SK-N-MC (cell line): ENCODE measurements at regions not wholly inside any gene's neighbourhood (a gene's known extent, or its start where the extent isn't known, plus 50 kb on each side); places are given as distances from the start of the nearest gene placed in this dataset.
"Not testable (repeated sequence)": the region's sequence is repeated elsewhere in the genome, so short reads cannot be mapped to it uniquely, and the experiment has no call there.

Experiments used
- DNase-seq: peaks from one replicate; pipeline ENCODE4 v3.0.0-alpha.2; 2011; ENCODE audit warnings: low read depth, low spot score
- H3K27ac ChIP-seq: fragments of 200-600 bp; sonication (generic); 2 replicates; pipeline ENCODE4 v1.5.1; 2016; ENCODE audit warnings: mixed run types
- H3K36me3 ChIP-seq: fragments of 200-600 bp; sonication (generic); 2 replicates; pipeline ENCODE4 v1.6.1; 2017; ENCODE audit warnings: antibody characterized with exemption, low read length, mixed read lengths; ENCODE audit not compliant: insufficient read depth
- H3K4me3 ChIP-seq: fragments of 200-600 bp; sonication (generic); 2 replicates; pipeline ENCODE4 v1.5.1; 2016
- H3K9ac ChIP-seq: fragments of 200-600 bp; sonication (generic); 2 replicates; pipeline ENCODE4 v1.8.0; 2017; ENCODE audit warnings: mixed run types, mixed read lengths; ENCODE audit not compliant: insufficient read length
- H3K9me3 ChIP-seq: fragments of 200-600 bp; sonication (generic); 2 replicates; pipeline ENCODE4 v1.6.1; 2017; ENCODE audit warnings: low read depth, mild to moderate bottlenecking, antibody characterized with exemption, low read length, moderate library complexity, mixed read lengths
- EZH2 ChIP-seq: fragments of 200-600 bp; sonication (generic); IDR thresholded peaks from one replicate; pipeline ENCODE4 v1.6.1; 2017; ENCODE audit warnings: antibody characterized with exemption
- FOXP2 ChIP-seq: optimal IDR thresholded peaks from 2 replicates; pipeline ENCODE3; 2011; ENCODE audit warnings: mild to moderate bottlenecking, moderate library complexity; ENCODE audit not compliant: insufficient read depth; ENCODE audit errors: extremely low read length, control extremely low read depth
- POLR2AphosphoS5 ChIP-seq: IDR thresholded peaks from 2 replicates; pipeline ENCODE4 v1.6.1; 2012; ENCODE audit warnings: mild to moderate bottlenecking, low read depth, low read length, borderline replicate concordance

- TF ChIP-seq FOXP2 (no peak), EZH2 (no peak), POLR2AphosphoS5 (no peak)
- DNase-seq, result no peak
- Histone ChIP-seq H3K9ac (no peak overlapping the region), H3K27ac (no peak overlapping the region), H3K9me3 (no peaks in the 10 kb centered on the region), H3K36me3 (no peaks in the 10 kb centered on the region), H3K4me3 (no peak overlapping the region)
Measured at GRCh38 chr11:70557742-70558485, 159.6 kb downstream of the CTTN start.

GRCh38 chr11:70558681-70559080 is 160.4 kb downstream of the CTTN start:
- no peak overlapping the region for H3K9ac ChIP-seq
- no peak for DNase-seq
- H3K27ac ChIP-seq, result no peak overlapping the region
- H3K36me3 ChIP-seq, result no peaks in the 10 kb centered on the region
- no peaks in the 10 kb centered on the region for H3K9me3 ChIP-seq
- TF ChIP-seq FOXP2 (no peak), EZH2 (no peak), POLR2AphosphoS5 (no peak)
- H3K4me3 ChIP-seq, result no peak overlapping the region

GRCh38 chr11:70559516-70559915 is 161.2 kb downstream of the CTTN start:
- DNase-seq, result no peak
- no peak overlapping the region for H3K4me3 ChIP-seq
- no peak overlapping the region for H3K27ac ChIP-seq
- TF ChIP-seq FOXP2, result no peak
- no peak for TF ChIP-seq POLR2AphosphoS5
- no peak for TF ChIP-seq EZH2
- no peak overlapping the region for H3K9ac ChIP-seq
- H3K36me3 ChIP-seq, result no peaks in the 10 kb centered on the region
- no peaks in the 10 kb centered on the region for H3K9me3 ChIP-seq

GRCh38 chr11:70560621-70561020 is 162.3 kb downstream of the CTTN start:
- H3K9ac ChIP-seq, H3K9me3 ChIP-seq, H3K36me3 ChIP-seq, H3K27ac ChIP-seq, H3K4me3 ChIP-seq, DNase-seq: not testable (repeated sequence)

- no peak for DNase-seq
- H3K9me3 ChIP-seq, result no peaks in the 10 kb centered on the region
- no peak overlapping the region for H3K9ac ChIP-seq
- no peak overlapping the region for H3K4me3 ChIP-seq
- H3K27ac ChIP-seq, result no peak overlapping the region
- no peaks in the 10 kb centered on the region for H3K36me3 ChIP-seq
- TF ChIP-seq EZH2, result no peak
- TF ChIP-seq POLR2AphosphoS5, result no peak
- no peak for TF ChIP-seq FOXP2
Measured at GRCh38 chr11:70566768-70567530, 168.6 kb downstream of the CTTN start.

- no peaks in the 10 kb centered on the region for H3K9me3 ChIP-seq
- H3K36me3 ChIP-seq, result no peaks in the 10 kb centered on the region
- no peak for DNase-seq
- peak overlapping the region; percentile 75 for H3K4me3 ChIP-seq
- no peak for TF ChIP-seq POLR2AphosphoS5
- no peak for TF ChIP-seq FOXP2
- TF ChIP-seq EZH2, result no peak
- no peak overlapping the region for H3K27ac ChIP-seq
- H3K9ac ChIP-seq, result no peak overlapping the region
Measured at GRCh38 chr11:70567680-70568034, 169.3 kb downstream of the CTTN start.

GRCh38 chr11:70568035-70568813 is 169.9 kb downstream of the CTTN start:
- no peak for DNase-seq
- TF ChIP-seq FOXP2, result no peak
- no peak for TF ChIP-seq POLR2AphosphoS5
- no peak for TF ChIP-seq EZH2

GRCh38 chr11:70568814-70569617 is 170.7 kb downstream of the CTTN start:
- Histone ChIP-seq H3K9me3 (no peaks in the 10 kb centered on the region), H3K36me3 (no peaks in the 10 kb centered on the region), H3K27ac (no peak overlapping the region), H3K9ac (no peak overlapping the region), H3K4me3 (no peak overlapping the region)
- no peak for DNase-seq
- no peak for TF ChIP-seq FOXP2
- no peak for TF ChIP-seq POLR2AphosphoS5
- TF ChIP-seq EZH2, result no peak

More at GRCh38 chr11:70568035-70568813, 169.9 kb downstream of the CTTN start:
- Histone ChIP-seq H3K27ac (no peak overlapping the region), H3K9me3 (no peaks in the 10 kb centered on the region), H3K4me3 (peak overlapping the region; percentile 75), H3K36me3 (no peaks in the 10 kb centered on the region), H3K9ac (no peak overlapping the region)
